Sciatic nerve (tissue), 2 donors: ENCODE measurements at regions not wholly inside any gene's neighbourhood (a gene's known extent, or its start where the extent isn't known, plus 50 kb on each side); places are given as distances from the start of the nearest gene placed in this dataset.
A peak's percentile ranks its signal among the peaks of the same experiment; 100 is the strongest.
"Not testable (repeated sequence)": the region's sequence is repeated elsewhere in the genome, so short reads cannot be mapped to it uniquely, and the experiment has no call there.

Source experiments
- ATAC-seq: fragments of 200-7000 bp; cut with Tn5 transposase; one replicate; pipeline ENCODE4 v1.9.1; 2020; ENCODE audit warnings: mild to moderate bottlenecking, moderate library complexity
- DNase-seq: peaks from one replicate; pipeline ENCODE4 v3.0.0-alpha.2; 2020; ENCODE audit warnings: low spot score
- intact Hi-C: fragments of 100-400 bp; cut with DNase I; formaldehyde crosslinking; loops from one replicate; pipeline ENCODE4 v1.14.2; 2022
- donor health status: DM: no; HTN: no; CAD: no.
- donor health status: DM: no; HTN: no; CAD: no.

- DNase-seq, ATAC-seq, intact Hi-C loops: not testable (repeated sequence)
Observed at GRCh38 chr3:140802898-140803297, 125.0 kb downstream of the TRIM42 start.

- DNase-seq (no peak), ATAC-seq (no peak)
- intact Hi-C loops, result no loop called here
Observed at GRCh38 chr3:140809316-140809715, 131.5 kb downstream of the TRIM42 start.

DNA sequence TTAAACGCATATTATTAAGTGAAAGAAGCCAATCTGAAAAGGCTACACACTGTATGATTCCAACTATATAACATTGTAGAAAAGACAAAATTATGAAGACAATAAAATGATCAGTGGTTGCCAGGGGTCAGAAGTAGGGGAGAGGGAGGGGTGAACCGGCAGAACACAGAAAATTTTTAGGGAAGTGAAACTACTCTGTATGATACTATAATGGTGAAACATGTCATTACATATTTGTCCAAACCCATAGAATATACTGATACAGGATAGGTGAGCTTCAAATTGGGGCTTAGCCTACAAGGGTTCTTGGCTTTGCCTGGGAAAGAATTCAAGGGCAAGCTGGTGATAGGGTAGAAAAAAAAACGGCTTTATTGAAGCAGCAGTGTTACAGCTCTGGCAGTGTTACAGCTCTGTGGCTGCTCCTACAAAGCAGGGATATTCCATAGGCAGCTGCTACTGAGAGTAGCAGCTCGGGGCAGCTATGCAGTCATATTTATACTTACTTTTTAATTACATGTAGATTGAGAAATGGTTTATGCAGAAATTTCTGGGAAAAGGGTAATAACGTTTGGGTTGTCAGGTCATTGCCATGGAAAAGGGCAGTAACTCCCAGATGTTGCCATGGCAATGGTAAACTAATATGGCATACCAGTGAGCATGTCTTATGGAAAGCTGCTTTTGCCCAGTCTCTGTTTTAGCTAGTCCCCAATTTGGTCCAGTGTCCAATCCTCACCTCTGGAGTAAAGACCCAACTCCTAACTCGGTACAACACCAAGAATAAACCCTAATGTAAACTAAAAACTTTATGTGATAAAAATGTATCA, 125.1 kb upstream of the SLC25A36 start:
- intact Hi-C loops, result no loop called here
- DNase-seq, result no peak
- no peak for ATAC-seq

DNA sequence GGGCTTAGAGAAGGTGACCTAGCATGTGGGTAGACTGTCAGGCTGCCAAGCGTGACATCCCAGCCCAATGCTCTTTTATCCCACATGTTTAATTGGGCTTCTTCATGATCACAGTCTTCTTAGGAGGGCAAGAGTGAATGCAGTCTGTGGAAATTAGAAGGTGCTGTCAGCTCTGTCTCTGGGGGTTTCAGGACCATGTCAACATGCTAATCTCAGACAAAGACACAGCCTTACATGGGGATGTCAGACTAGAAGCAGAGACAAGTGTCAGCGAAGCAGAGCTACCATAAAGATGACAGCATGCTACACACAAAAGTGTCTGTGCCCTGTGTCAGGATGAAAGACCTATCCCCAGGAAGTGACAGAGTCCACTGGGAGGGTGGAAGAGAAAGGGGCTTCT, 120.1 kb upstream of the SLC25A36 start:
- no peak for DNase-seq
- ATAC-seq, result no peak
- intact Hi-C loops, result no loop called here

- ATAC-seq, result no peak
- no peak for DNase-seq
- intact Hi-C loops, result no loop called here
Observed at GRCh38 chr3:140822401-140823047, 119.1 kb upstream of the SLC25A36 start.

- intact Hi-C loops, result no loop called here
- ATAC-seq (no peak), DNase-seq (no peak)
Observed at GRCh38 chr3:140823106-140823505, 118.5 kb upstream of the SLC25A36 start.

GRCh38 chr3:140827894-140828293, 113.7 kb upstream of the SLC25A36 start:
- intact Hi-C loops, result loop anchor here (5.0 kb wide), 1 partner anchor 859 kb away; no protein-coding TSS in a partner anchor
- DNase-seq (no peak), ATAC-seq (no peak)

DNA sequence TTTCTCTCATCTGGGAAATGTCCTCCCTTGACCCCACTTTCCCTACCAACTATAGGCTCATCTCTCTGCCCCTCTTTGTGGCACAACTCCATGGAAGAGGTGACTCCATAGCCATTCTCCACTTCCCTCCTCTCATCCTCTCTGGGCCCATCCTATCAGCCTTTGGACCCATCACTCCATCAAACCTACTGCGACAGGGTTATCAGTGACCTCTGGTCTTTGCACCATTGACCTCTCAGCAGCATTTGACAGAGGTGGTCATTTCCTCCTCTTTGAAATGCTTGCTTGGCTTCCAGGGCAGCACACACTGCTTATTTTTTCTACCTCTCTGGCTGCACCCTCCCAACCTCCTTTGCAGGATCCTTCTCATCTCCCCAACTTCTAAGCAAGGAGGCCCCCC, 113.1 kb upstream of the SLC25A36 start:
- DNase-seq (no peak), ATAC-seq (no peak)
- intact Hi-C loops, result loop anchor here (5.0 kb wide), 1 partner anchor 859 kb away; no protein-coding TSS in a partner anchor

- ATAC-seq, result no peak
- intact Hi-C loops, result loop anchor here (5.0 kb wide), 1 partner anchor 858 kb away; no protein-coding TSS in a partner anchor
- DNase-seq, result no peak
Observed at GRCh38 chr3:140829796-140830195, 111.8 kb upstream of the SLC25A36 start.

GRCh38 chr3:140830391-140830790, 111.2 kb upstream of the SLC25A36 start:
- no peak for DNase-seq
- intact Hi-C loops, result no loop called here
- no peak for ATAC-seq

- DNase-seq, result no peak
- no peak for ATAC-seq
- intact Hi-C loops, result no loop called here
Observed at GRCh38 chr3:140832883-140833282, 108.8 kb upstream of the SLC25A36 start.

GRCh38 chr3:140834266-140835037, 107.2 kb upstream of the SLC25A36 start:
- intact Hi-C loops, result no loop called here
- DNase-seq (no peak), ATAC-seq (no peak)

DNA sequence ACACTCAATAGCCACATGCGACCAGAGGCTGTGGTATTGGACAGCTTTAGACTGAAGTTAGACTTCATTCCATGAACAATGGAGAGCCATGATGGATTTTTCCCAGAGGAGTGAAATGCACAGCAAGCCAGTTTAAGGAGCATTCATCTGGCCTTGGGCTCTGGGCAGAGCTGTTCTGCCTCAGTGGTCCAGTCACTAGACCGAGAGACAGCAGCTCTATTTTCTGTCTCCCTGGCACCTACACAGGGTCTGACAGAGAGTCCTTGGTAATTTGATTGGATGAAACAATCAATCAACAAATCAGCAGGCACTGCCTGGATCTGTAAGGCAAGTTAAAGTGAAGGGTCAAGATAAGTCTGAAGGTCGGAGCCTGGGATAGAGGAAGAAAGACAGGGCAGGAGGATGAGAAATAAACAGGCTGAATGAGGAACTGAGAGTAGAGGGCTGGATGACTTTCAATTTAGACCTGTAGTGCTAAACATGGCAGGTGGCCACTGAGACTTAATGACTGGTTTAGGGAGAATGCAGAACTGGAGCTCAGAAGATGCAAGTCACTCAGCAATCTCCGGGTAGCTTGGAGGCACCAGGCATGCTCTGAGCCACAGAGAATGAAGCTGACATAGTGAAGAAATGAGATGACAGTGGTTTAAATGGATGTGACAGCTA, 98.5 kb upstream of the SLC25A36 start:
- ATAC-seq (no peak), DNase-seq (no peak)
- intact Hi-C loops, result no loop called here

DNA sequence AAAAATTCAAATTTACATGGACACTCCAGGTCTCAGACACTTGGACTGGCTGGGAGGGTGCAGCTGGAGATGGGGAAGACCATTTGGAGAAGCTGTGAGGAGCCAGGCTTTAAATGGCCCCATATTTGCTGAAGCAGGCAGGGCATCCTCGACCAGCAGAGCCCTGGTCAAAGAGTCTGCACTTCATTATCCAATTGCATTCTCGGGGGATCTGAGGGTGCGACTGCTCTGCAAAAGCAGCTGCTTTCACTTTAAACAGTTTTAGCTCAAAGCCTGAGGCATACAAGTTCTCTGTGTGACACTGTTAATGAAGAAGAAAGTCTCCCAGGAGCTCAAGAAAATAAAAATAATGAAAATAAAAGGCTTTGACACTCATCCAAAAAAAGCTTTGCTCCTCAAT, 98.0 kb upstream of the SLC25A36 start:
- peak; percentile 48 for ATAC-seq
- intact Hi-C loops, result no loop called here
- DNase-seq, result no peak

DNA sequence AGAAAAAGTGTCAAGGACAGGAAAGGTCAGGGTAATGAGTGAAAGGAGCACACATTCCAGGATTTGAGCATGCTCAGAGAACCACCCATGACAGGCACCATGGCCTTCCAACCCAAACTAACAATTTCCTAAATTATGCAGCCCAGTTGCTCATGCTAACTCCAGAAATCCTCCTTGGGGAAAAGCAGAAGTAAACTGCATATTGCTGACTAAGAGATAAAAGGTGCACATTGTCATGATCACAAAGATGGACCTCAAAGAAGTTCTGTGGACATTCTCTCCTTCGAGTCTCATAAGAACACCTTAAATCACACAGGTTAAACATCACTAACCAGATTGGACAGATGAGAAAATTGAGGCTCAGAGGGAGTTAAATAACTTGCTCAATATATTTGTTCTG, 97.6 kb upstream of the SLC25A36 start:
- DNase-seq (no peak), ATAC-seq (peak; percentile 34)
- intact Hi-C loops, result no loop called here

DNA sequence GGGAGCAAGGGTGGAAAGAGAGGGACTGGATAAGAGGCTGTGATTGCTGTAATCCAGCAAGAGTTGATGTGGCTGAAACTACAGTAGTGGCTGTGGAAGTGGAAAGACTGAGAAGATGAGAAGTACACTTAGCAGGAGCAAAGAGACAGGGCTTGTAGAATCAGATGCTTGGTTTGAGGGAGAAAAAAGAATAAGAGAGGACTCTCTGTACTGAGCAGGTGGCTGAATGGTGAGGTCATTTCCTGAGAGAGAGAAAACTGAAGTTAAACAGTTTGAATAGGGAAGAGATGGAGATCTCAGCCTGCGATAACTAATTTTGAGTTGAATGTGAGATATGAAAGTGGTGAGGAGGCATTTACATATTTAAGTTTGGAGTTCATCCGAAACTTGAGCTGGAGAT, 95.8 kb upstream of the SLC25A36 start:
- intact Hi-C loops, result no loop called here
- no peak for ATAC-seq
- DNase-seq, result no peak

GRCh38 chr3:140848666-140849065, 93.0 kb upstream of the SLC25A36 start:
- ATAC-seq, result no peak
- no peak for DNase-seq
- intact Hi-C loops, result no loop called here

DNA sequence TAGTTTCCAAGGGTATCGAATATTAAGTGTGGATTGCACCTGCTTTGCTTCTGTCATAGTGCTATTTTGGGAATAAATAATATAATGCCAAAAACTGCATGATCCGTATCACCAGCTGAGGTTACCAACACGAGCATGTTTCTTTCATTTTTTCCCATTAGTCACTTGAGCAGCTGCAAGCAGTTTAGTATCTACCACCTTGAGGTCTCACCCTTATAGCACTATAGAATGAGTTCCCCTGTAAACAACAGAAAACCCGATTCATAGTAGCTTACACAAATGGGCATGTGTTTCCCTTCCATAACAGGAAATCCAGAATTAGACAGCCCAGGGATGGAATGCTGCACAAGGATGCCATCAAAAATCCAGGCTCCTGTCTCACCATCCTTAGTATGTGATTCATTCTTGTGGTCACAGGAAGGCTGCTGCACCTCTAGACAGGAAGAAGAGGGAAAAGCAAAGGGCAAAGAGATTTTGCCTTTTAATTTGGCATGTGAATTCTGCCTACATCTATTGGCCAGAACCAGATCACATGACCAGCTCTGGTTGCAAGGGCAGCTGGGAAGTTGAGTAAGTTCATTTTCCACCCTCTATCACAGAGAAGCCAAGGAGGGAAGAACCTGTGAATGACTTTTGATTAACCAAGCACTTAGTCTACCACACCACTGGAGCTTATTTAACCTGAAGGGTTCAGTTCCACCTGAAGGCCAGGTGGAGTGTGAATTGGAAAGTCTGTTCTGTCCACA, 91.3 kb upstream of the SLC25A36 start:
- DNase-seq (no peak), ATAC-seq (no peak)
- intact Hi-C loops, result no loop called here

GRCh38 chr3:140854961-140855360, 86.7 kb upstream of the SLC25A36 start:
- intact Hi-C loops, result no loop called here
- DNase-seq, result no peak
- ATAC-seq, result no peak
